ENCODE measurements at regions not wholly inside any gene's neighbourhood (a gene's known extent, or its start where the extent isn't known, plus 50 kb on each side); places are given as distances from the start of the nearest gene placed in this dataset.

DNA sequence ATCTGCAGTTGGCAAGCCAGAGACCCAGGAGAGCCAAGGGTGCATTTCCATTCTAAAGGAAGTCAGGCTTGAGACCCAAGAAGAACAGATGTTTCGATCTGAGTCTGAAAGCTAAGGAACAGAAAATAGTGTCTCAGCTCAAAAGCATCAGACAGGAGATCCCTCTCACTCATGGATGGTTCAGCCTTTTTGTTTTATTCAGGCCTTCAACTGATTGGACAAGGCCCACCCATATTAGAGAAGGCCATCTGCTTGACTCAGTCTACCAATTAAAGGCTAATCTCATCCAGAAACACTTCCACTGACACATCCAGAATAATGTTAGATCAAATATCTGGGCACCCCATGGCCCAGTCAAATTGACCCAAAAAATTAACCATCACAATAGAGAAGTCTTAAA is 255.0 kb downstream of the TXNL1 start:
- ChIA-PET RAD21 (ENCODE audit: unreplicated experiment) (interaction anchor here (0.7 kb wide), 1 partner anchor 176 kb away, joined by 3 read pairs; no protein-coding TSS in a partner anchor), POLR2A (no interaction called here), CTCF (no interaction called here), SMC1A (ENCODE audit: uncharacterized antibody, unreplicated experiment) (no interaction called here)
- H3K4me2 ChIP-seq (ENCODE audit: control insufficient read depth, insufficient read depth) = no peak overlapping the region
- no peak for FAIRE-seq
- no peaks in the 10 kb centered on the region for H3K36me3 ChIP-seq (ENCODE audit: control insufficient read depth in 2 of 2, insufficient read depth in 2 of 2, low read length in 1 of 2)
- no peak overlapping the region for H2AFZ ChIP-seq (ENCODE audit: control insufficient read depth, low read depth, low read length)
- H3K9ac ChIP-seq (ENCODE audit: control insufficient read depth, insufficient read depth, low read length) = no peak overlapping the region
- no peak overlapping the region for H3K27ac ChIP-seq (ENCODE audit: control insufficient read depth, insufficient read depth)
- DNase-seq (ENCODE audit: low read depth, low spot score) = no peak
- 31% methylated on average over 1 of the region's 1 CpG for WGBS (ENCODE audit: insufficient coverage, insufficient replicate concordance, low lambda C conversion rate, missing lambda C conversion rate)
- no peaks in the 10 kb centered on the region for H3K9me3 ChIP-seq (replicated peaks; ENCODE audit: control insufficient read depth, insufficient read depth, low read length)
- no peaks in the 10 kb centered on the region for H4K20me1 ChIP-seq (ENCODE audit: control insufficient read depth, insufficient read depth)
- no TSS peak for BruUV-seq (replicated peaks)
- H3K4me3 ChIP-seq = no peak overlapping the region
- in situ Hi-C loops (cut with MboI) = no loop called here
- H3K4me1 ChIP-seq (ENCODE audit: control insufficient read depth, insufficient read depth, low read length) = no peaks in the 10 kb centered on the region
- no peaks in the 10 kb centered on the region for H3K79me2 ChIP-seq (ENCODE audit: control insufficient read depth, insufficient read depth, low read length)
- TF ChIP-seq KDM1A (IDR thresholded peaks at IDR 0.05; ENCODE audit: borderline replicate concordance) (no peak), MXI1 (IDR thresholded peaks at IDR 0.05; ENCODE audit: low read depth, low read length) (no peak), TCF12 (IDR thresholded peaks at IDR 0.05; ENCODE audit: low read depth, low read length) (no peak), BACH1 (IDR thresholded peaks at IDR 0.05; ENCODE audit: borderline replicate concordance) (no peak), ZNF622 (IDR thresholded peaks at IDR 0.05) (no peak), NR2C2 (IDR thresholded peaks at IDR 0.05; ENCODE audit: borderline replicate concordance, control insufficient read depth, insufficient read length, low read depth) (no peak), ESRRA (IDR thresholded peaks at IDR 0.05; ENCODE audit: low read length) (no peak), RB1 (IDR thresholded peaks at IDR 0.05; ENCODE audit: borderline replicate concordance) (no peak), MEF2A (IDR thresholded peaks at IDR 0.05; ENCODE audit: insufficient read depth, low read depth, low read length) (no peak)
- TF ChIP-seq, protein P1, sequence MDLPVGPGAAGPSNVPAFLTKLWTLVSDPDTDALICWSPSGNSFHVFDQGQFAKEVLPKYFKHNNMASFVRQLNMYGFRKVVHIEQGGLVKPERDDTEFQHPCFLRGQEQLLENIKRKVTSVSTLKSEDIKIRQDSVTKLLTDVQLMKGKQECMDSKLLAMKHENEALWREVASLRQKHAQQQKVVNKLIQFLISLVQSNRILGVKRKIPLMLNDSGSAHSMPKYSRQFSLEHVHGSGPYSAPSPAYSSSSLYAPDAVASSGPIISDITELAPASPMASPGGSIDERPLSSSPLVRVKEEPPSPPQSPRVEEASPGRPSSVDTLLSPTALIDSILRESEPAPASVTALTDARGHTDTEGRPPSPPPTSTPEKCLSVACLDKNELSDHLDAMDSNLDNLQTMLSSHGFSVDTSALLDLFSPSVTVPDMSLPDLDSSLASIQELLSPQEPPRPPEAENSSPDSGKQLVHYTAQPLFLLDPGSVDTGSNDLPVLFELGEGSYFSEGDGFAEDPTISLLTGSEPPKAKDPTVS (IDR thresholded peaks at IDR 0.05; ENCODE audit: low read depth, low read length) = no peak
- TF ChIP-seq, protein P2, sequence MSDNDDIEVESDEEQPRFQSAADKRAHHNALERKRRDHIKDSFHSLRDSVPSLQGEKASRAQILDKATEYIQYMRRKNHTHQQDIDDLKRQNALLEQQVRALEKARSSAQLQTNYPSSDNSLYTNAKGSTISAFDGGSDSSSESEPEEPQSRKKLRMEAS (IDR thresholded peaks at IDR 0.05; ENCODE audit: low read depth, low read length) = no peak
- ATAC-seq = no peak
- no peaks in the 10 kb centered on the region for H3K27me3 ChIP-seq (replicated peaks in 1 of 2; ENCODE audit: control insufficient read depth in 2 of 2, insufficient read depth in 2 of 2, low read length in 1 of 2)
- intact Hi-C loops (cut with micrococcal nuclease; ENCODE audit: unreplicated experiment) = no loop called here
